Left kidney (tissue), 1 donor: ENCODE measurements at regions not wholly inside any gene's neighbourhood (a gene's known extent, or its start where the extent isn't known, plus 50 kb on each side); places are given as distances from the start of the nearest gene placed in this dataset.

Source experiments
- DNase-seq: peaks from one replicate; pipeline ENCODE4 v3.0.0-alpha.2; 2013

DNA sequence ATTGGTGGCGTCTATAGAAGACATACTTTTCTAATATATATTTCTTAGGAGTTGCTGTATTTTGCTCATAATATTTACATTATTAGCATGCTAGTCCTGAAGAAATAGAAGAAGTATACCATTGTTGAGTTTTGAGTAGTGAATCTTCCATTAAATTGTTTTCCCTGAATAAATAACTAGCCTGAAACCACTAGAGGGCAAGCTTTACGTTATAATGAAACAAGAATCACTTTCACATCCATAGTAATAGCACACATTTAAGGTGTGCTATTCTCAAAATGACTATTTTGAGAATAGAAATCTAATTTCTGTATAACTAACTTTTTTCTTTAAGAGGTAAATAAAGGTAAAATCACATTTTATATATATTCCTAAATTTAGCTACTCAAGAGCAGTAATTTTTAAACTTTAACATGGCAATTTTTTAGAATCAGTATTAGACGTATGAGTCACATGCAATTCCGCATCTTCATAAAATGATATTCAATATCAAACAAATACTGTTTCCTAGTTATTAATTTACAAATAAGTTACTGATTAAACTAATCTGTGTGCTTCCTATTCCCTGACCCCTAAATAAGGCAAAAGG is 213.2 kb upstream of the MANEA start:
- peak; percentile 26 for DNase-seq

- DNase-seq = no peak
Observed at GRCh38 chr6:95365454-95365853, 211.9 kb upstream of the MANEA start.

GRCh38 chr6:95366414-95366813 is 210.9 kb upstream of the MANEA start:
- DNase-seq = no peak

GRCh38 chr6:95383878-95384277 is 193.5 kb upstream of the MANEA start:
- DNase-seq = no peak

DNA sequence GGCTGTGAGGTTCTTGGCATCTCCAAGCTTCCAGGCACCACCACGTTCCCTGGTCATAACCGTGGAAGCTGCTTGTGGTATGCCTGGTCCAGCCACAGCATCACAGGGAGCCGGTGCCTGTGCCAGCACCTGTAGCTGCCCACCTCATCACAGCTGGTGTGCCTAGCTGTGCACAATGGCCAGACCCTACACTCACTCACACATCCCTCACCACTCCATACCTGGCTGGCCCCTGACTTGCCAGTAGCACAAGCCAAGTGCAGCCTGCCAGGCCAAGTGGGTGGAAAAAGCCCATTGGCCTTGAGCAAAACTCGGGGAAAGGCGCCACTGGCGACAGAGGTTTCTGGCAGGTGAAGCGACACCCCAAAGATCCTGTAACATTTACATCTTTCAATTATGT is 192.3 kb upstream of the MANEA start:
- no peak for DNase-seq

GRCh38 chr6:95387845-95388244 is 189.5 kb upstream of the MANEA start:
- no peak for DNase-seq

DNA sequence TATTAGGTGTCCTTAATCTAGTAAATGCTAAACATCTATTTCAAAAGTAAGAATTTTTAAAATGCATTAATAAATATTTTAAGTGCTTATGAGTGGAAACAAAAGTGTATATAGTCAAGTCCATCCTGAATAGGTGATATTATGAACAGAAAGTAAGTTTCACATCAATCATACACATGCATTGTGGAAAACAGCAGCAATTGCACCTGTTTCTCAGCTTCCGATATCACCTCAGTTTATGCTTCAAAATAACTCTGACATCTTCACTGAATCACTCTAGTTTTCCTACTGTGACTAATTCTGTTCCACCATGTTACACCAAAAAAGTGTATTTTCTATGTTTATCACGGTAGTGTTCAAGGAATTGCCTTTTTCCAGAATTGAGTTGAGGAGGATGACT is 172.6 kb upstream of the MANEA start:
- no peak for DNase-seq

- DNase-seq = no peak
Observed at GRCh38 chr6:95408111-95408510, 169.2 kb upstream of the MANEA start.

DNA sequence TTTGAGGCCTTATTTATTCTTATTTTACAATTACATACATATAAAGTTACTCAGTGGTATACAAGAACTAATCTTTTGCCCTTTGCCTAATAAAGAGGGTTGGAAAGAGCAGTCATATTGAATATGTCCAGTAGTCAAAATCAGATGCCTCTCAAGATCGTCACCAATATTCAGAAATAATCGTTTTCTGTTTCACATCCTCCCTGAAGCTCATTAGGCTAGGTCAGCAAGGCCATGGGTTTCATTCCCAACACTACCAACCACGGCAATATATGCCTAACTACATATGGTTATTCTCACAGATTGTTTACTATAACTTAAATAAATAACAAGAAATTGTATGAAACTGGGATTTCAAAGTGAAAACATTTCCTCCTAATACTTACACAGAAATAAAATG is 167.2 kb upstream of the MANEA start:
- no peak for DNase-seq

DNA sequence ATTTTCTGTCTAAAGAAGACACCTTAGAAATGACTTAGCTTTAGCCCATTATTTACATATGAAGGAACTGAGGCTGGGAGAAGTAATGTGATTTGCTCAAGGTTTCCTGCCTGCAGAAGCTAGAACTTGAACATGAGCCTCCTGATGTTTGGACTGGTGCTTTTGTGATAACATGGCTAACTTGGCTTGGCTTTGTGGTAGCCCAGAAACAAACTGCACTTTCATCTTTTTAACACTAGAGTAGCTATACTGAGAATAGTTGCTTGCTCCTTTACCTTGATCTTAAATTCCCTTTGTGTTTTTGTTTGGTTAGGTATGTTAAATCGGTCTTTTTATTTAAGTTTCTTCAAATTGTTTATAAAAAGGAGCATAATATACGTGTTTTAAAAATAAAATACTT is 163.5 kb upstream of the MANEA start:
- no peak for DNase-seq

- no peak for DNase-seq
Observed at GRCh38 chr6:95417856-95418255, 159.5 kb upstream of the MANEA start.

GRCh38 chr6:95420792-95421191 is 156.5 kb upstream of the MANEA start:
- no peak for DNase-seq

GRCh38 chr6:95423331-95423730 is 154.0 kb upstream of the MANEA start:
- DNase-seq = no peak

GRCh38 chr6:95431637-95432228 is 145.6 kb upstream of the MANEA start:
- DNase-seq = peak; percentile 29

DNA sequence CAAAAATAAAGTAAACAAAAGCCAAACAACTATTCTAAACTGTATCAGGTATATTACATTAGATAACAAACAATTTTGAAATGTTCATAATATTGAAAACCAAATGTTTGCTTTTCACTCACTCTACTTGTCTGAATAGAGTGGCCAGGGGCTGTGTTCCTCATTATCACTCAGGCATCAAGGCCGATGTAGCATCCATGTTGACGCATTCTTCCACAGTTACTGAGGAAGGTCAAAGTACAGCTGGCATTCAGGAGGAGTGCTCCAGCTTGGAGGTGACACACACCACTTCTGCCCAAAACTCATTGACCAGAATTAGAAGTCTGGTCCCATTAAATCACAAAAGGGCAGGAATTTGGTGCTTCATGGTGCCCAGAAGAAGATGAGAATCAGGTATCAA is 137.6 kb upstream of the MANEA start:
- DNase-seq = no peak

GRCh38 chr6:95448208-95448607 is 129.1 kb upstream of the MANEA start:
- DNase-seq = no peak

- no peak for DNase-seq
Observed at GRCh38 chr6:95469511-95469910, 107.8 kb upstream of the MANEA start.

DNA sequence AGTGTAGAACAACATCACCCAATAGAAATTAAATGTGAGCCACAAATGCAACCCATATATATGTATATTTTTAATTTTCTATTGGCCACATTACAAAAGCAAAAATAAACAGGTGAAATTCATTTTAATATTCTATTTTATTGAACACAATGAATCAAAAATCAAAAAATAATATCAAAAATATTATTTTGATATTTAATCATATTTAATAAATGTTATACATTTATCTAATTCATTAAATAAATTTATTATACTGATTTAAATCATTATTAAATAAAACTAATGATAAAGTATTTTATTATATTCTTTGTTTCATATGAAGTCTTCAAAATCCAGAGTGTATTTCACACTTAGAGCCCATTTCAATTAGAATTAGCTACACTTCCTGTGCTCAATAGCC is 98.4 kb upstream of the MANEA start:
- DNase-seq = no peak

DNA sequence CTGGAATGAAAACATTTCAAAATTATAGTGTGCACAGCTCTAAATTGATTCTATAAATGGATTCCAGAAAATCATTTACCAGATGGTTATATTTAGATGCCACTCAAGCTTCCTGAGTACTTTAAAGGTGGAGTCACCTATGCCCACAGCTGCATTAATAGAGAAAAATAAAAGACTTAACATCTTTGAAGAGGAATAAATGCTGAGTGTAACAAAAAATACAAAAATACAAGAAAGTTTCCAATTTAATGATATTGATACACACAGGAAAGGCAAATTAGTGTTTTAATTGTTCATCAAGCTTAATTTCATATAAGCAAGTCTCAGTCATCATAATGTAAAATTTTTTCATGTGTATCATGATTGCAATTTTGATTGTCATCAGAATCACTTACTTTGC is 89.5 kb upstream of the MANEA start:
- no peak for DNase-seq

DNA sequence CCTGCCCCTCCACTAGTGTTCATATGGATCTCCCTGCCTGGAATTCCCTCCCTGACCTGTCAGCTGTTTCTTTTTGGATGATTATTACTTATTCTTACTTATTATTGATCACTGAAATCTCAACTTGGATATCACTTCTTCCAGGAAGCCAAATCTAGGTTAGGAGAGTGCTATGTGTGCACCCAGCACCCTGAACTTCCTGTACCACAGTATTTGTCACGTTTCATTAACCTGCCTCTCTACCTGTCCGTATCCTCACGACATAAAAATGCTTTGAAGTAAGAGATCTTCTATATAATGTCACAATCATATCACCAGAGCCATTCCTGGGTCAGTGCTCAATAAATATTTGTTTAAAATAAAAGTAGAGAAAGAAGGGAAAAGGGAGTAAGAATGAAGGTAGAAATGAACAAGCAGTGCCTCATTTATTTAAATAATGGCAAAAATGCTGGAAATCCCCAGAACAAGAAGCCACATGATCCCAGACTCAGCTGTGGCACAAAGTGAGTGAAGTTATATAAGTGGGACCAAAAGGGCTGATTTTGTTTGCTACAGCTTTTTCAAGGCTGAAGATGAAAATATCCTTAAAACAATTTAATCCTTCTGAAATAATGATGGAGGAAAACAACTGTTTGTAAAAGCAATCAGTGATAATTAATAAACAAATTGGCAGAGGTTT is 88.0 kb upstream of the MANEA start:
- DNase-seq = no peak

DNA sequence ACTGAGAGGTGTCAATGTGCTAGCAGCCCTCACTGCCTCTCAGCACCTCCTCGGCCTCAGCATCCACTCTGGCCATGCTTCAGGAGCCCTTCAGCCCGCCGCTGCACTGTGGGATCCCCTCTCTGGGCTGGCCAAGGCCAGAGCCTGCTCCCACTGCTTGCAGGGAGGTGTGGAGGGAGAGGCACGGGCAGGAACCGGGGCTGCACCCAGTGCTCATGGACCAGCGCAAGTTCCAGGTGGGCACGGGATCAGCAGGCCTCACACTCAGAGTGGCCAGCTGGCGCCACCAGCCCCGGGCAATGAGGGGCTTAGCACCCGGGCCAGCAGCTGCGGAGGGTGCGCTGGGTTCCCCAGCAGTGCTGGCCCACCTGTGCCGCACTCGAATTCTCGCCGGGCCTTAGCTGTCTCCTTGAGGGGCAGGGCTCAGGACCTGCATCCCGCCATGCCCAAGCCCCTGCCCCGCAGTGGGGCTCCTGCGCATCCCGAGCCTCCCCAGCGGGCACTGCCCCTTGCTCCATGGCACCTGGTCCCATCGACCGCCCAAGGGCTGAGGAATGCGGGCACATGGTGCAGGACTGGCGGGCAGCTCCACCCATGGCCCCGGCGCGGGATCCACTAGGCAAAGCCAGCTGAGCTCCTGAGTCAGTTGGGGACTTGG is 80.4 kb upstream of the MANEA start:
- no peak for DNase-seq

DNA sequence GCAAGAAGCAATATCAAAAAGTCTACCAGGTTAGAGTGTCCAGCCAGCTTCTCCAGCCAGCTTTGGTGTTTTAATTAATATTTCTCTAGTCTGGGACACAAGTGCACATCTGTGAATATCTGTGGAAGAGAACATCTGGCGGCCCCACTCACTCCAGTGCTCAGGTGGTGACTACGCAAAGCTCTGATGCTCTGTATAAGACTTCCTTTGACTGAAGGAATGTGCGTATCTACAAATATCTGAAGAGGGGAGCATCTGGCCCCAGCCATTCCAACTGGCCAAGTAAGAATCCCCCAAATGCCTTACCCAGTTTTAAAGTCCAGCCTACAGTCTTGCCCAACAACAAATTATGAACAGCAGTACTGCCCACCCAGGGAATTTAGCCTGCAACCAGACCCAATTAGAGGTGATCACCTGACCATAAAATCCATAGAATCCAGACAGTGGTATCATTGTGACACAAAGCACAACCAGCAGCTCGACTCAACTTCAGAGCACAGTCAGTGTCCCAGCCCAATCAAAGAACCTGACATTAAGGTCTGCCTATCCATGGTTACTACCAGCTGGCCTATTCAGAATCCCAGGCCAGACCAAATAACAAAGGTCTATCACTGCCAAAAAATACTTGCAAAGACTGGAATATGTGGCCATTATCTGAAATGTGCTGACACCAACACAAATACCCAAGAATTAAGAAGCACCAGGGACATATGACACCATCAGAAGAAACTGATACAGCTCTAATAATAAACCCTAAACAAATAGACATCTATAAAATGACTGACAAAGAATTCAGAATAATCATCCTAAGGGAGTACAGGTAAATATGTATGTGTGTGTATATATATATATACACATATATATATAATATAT is 76.1 kb upstream of the MANEA start:
- no peak for DNase-seq

- no peak for DNase-seq
Observed at GRCh38 chr6:95503568-95503967, 73.8 kb upstream of the MANEA start.
